ENCODE measurements at regions not wholly inside any gene's neighbourhood (a gene's known extent, or its start where the extent isn't known, plus 50 kb on each side); places are given as distances from the start of the nearest gene placed in this dataset.

DNA sequence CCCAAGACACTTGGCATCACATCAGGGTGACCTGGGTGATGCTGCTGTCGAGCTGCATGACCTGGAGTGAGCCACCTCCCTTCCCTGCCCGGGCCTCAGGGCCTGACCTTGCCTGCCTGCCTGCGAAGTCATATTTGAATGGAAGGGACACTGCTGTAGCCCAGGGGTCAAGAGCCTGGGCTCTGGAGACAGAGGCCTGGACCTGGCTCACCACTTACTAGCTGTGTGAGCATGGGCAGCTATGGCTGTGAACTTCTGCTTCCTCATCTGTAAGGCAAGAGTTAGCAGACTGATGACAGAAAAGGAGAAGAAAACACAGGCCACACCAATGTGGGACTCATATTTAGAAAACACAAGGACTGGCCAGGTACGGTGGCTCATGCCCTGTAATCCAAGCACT is 118.7 kb downstream of the ZFP36L2 start:
- no peaks in the 10 kb centered on the region for H3K4me1 ChIP-seq
- no peak overlapping the region for H3K27ac ChIP-seq
- H3K27me3 ChIP-seq (ENCODE audit: control insufficient read depth, insufficient read depth, low read length) = no peaks in the 10 kb centered on the region

GRCh38 chr2:43106559-43107527 is 119.6 kb downstream of the ZFP36L2 start:
- H3K9ac ChIP-seq = no peak overlapping the region
- no peaks in the 10 kb centered on the region for H3K27me3 ChIP-seq (ENCODE audit: control insufficient read depth, insufficient read depth, low read length)
- TF ChIP-seq CTCF (IDR thresholded peaks at IDR 0.05) = no peak
- H3K79me2 ChIP-seq = no peaks in the 10 kb centered on the region
- no peak overlapping the region for H3K4me2 ChIP-seq (ENCODE audit: low read length)
- no peak overlapping the region for H3K4me3 ChIP-seq (ENCODE audit: low read depth, low read length)
- peak overlapping the region; percentile 19 for H3K27ac ChIP-seq
- H3K9me3 ChIP-seq (ENCODE audit: control insufficient read depth, low read length) = no peaks in the 10 kb centered on the region
- no peaks in the 10 kb centered on the region for H3K36me3 ChIP-seq (ENCODE audit: control insufficient read depth, insufficient read depth, low read length)
- H3K4me1 ChIP-seq = no peaks in the 10 kb centered on the region
- no peak overlapping the region for H2AFZ ChIP-seq

More for the DNA sequence above, 118.7 kb downstream of the ZFP36L2 start:
- TF ChIP-seq CTCF (IDR thresholded peaks at IDR 0.05) = no peak
- no peak overlapping the region for H3K4me2 ChIP-seq (ENCODE audit: low read length)
- no peak overlapping the region for H3K4me3 ChIP-seq (ENCODE audit: low read depth, low read length)
- H2AFZ ChIP-seq = no peak overlapping the region
- H3K36me3 ChIP-seq (ENCODE audit: control insufficient read depth, insufficient read depth, low read length) = no peaks in the 10 kb centered on the region
- H3K9ac ChIP-seq = no peak overlapping the region
- no peaks in the 10 kb centered on the region for H3K9me3 ChIP-seq (ENCODE audit: control insufficient read depth, low read length)
- H3K79me2 ChIP-seq = no peaks in the 10 kb centered on the region

GRCh38 chr2:43105586-43106558 is 120.5 kb downstream of the ZFP36L2 start:
- peaks cover 3% of the 10 kb centered on the region for H3K4me1 ChIP-seq
- H3K79me2 ChIP-seq = no peaks in the 10 kb centered on the region
- no peak overlapping the region for H3K4me2 ChIP-seq (ENCODE audit: low read length)
- no peaks in the 10 kb centered on the region for H3K9me3 ChIP-seq (ENCODE audit: control insufficient read depth, low read length)
- TF ChIP-seq CTCF (IDR thresholded peaks at IDR 0.05) = no peak
- H3K36me3 ChIP-seq (ENCODE audit: control insufficient read depth, insufficient read depth, low read length) = no peaks in the 10 kb centered on the region
- no peak overlapping the region for H3K4me3 ChIP-seq (ENCODE audit: low read depth, low read length)
- H2AFZ ChIP-seq = no peak overlapping the region
- H3K9ac ChIP-seq = no peak overlapping the region
- peak overlapping the region; percentile 19 for H3K27ac ChIP-seq
- no peaks in the 10 kb centered on the region for H3K27me3 ChIP-seq (ENCODE audit: control insufficient read depth, insufficient read depth, low read length)

DNA sequence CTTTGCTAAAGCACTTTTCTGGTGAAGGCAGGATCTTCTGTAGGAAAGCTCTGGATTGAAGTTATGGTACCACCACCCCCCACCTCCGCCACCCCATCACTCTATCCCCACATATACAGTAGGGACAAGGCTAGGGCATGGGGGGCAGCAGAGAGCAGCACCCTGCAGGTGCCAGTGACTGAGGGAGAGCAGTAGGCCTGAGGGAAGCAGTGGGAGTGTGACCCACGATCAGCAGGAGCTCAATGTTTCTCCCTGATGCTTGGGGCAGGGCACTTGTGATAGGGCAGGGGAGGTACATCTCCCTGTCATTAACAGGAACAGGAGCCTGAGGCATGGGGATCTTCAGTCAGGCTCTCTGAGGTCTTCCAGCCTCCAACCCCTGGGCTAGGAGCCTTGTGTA is 121.6 kb downstream of the ZFP36L2 start:
- H3K4me2 ChIP-seq (ENCODE audit: low read length) = no peak overlapping the region
- no peaks in the 10 kb centered on the region for H3K36me3 ChIP-seq (ENCODE audit: control insufficient read depth, insufficient read depth, low read length)
- no peak for TF ChIP-seq CTCF (IDR thresholded peaks at IDR 0.05)
- no peaks in the 10 kb centered on the region for H3K9me3 ChIP-seq (ENCODE audit: control insufficient read depth, low read length)
- no peaks in the 10 kb centered on the region for H3K79me2 ChIP-seq
- H3K4me3 ChIP-seq (ENCODE audit: low read depth, low read length) = no peak overlapping the region
- H3K27ac ChIP-seq = no peak overlapping the region
- no peak overlapping the region for H3K9ac ChIP-seq
- H3K27me3 ChIP-seq (ENCODE audit: control insufficient read depth, insufficient read depth, low read length) = no peaks in the 10 kb centered on the region
- peaks cover 3% of the 10 kb centered on the region for H3K4me1 ChIP-seq
- no peak overlapping the region for H2AFZ ChIP-seq

All from parathyroid adenoma (tissue), 2 donors.